ENCODE measurements at regions not wholly inside any gene's neighbourhood (a gene's known extent, or its start where the extent isn't known, plus 50 kb on each side); places are given as distances from the start of the nearest gene placed in this dataset.

- Histone ChIP-seq H3K36me3 (no peaks in the 10 kb centered on the region), H3K4me1 (peaks cover 36% of the 10 kb centered on the region), H2AFZ (replicated peaks) (peak overlapping the region; percentile 74), H3K9me3 (ENCODE audit: low read depth) (no peaks in the 10 kb centered on the region), H3K9ac (no peak overlapping the region), H3K4me2 (peak overlapping the region; percentile 43), H4K20me1 (ENCODE audit: low read depth) (no peaks in the 10 kb centered on the region), H3K4me3 (no peak overlapping the region), H3K27ac (peak overlapping the region; percentile 51), H3K27me3 (no peaks in the 10 kb centered on the region), H3K79me2 (ENCODE audit: low read depth) (no peaks in the 10 kb centered on the region), H3F3A (ENCODE audit: low read depth) (peaks cover 23% of the 10 kb centered on the region)
- H3K4me3 Mint-ChIP-seq: no peak overlapping the region
- peak; percentile 25 for DNase-seq (ENCODE audit: low spot score)
- peaks cover 2% of the 10 kb centered on the region for H3K36me3 Mint-ChIP-seq
- TF ChIP-seq EZH2phosphoT487 (IDR thresholded peaks at IDR 0.05) (no peak), EZH2 (IDR thresholded peaks at IDR 0.05) (no peak), CTCF (IDR thresholded peaks at IDR 0.05) (no peak)
- peaks cover 32% of the 10 kb centered on the region for H3K9me3 Mint-ChIP-seq
- H3K27me3 Mint-ChIP-seq (ENCODE audit: insufficient read depth, low read depth): peaks cover 7% of the 10 kb centered on the region
- H3K4me1 Mint-ChIP-seq: peaks cover 20% of the 10 kb centered on the region
- H3K27ac Mint-ChIP-seq: peak overlapping the region; percentile 54
These were observed 483.0 kb upstream of the CCDC196 start for GRCh38 chr14:66003082-66003730.

GRCh38 chr14:66005900-66006434 is 480.2 kb upstream of the CCDC196 start:
- Mint-ChIP-seq H3K4me3 (no peak overlapping the region), H3K9me3 (peaks cover 15% of the 10 kb centered on the region), H3K27me3 (ENCODE audit: insufficient read depth, low read depth) (peaks cover 10% of the 10 kb centered on the region), H3K4me1 (peaks cover 32% of the 10 kb centered on the region), H3K27ac (no peak overlapping the region), H3K36me3 (no peaks in the 10 kb centered on the region)
- H3K36me3 ChIP-seq: no peaks in the 10 kb centered on the region
- peak overlapping the region; percentile 92 for H2AFZ ChIP-seq (replicated peaks)
- no peak for DNase-seq (ENCODE audit: low spot score)
- H3K27ac ChIP-seq: no peak overlapping the region
- no peak overlapping the region for H3K9ac ChIP-seq
- no peaks in the 10 kb centered on the region for H3K79me2 ChIP-seq (ENCODE audit: low read depth)
- H3K9me3 ChIP-seq (ENCODE audit: low read depth): no peaks in the 10 kb centered on the region
- peak overlapping the region; percentile 16 for H3K4me2 ChIP-seq
- peaks cover 54% of the 10 kb centered on the region for H3K4me1 ChIP-seq
- H4K20me1 ChIP-seq (ENCODE audit: low read depth): no peaks in the 10 kb centered on the region
- no peak for TF ChIP-seq CTCF (IDR thresholded peaks at IDR 0.05)
- TF ChIP-seq EZH2phosphoT487 (IDR thresholded peaks at IDR 0.05): no peak
- no peak for TF ChIP-seq EZH2 (IDR thresholded peaks at IDR 0.05)
- no peaks in the 10 kb centered on the region for H3K27me3 ChIP-seq
- no peak overlapping the region for H3K4me3 ChIP-seq
- peaks cover 30% of the 10 kb centered on the region for H3F3A ChIP-seq (ENCODE audit: low read depth)

- no peak for DNase-seq (ENCODE audit: low spot score)
- Histone ChIP-seq H3K4me3 (no peak overlapping the region), H3K9ac (no peak overlapping the region), H3K9me3 (ENCODE audit: low read depth) (no peaks in the 10 kb centered on the region), H2AFZ (replicated peaks) (no peak overlapping the region), H3K4me2 (peak overlapping the region; percentile 1), H3K27ac (peak overlapping the region; percentile 48), H3F3A (ENCODE audit: low read depth) (peaks cover 19% of the 10 kb centered on the region), H4K20me1 (ENCODE audit: low read depth) (no peaks in the 10 kb centered on the region), H3K4me1 (peaks cover 41% of the 10 kb centered on the region), H3K27me3 (no peaks in the 10 kb centered on the region), H3K79me2 (ENCODE audit: low read depth) (no peaks in the 10 kb centered on the region), H3K36me3 (no peaks in the 10 kb centered on the region)
- no peaks in the 10 kb centered on the region for H3K36me3 Mint-ChIP-seq
- H3K9me3 Mint-ChIP-seq: peaks cover 19% of the 10 kb centered on the region
- H3K4me3 Mint-ChIP-seq: no peak overlapping the region
- peak overlapping the region; percentile 26 for H3K27ac Mint-ChIP-seq
- H3K27me3 Mint-ChIP-seq (ENCODE audit: insufficient read depth, low read depth): peaks cover 4% of the 10 kb centered on the region
- peaks cover 22% of the 10 kb centered on the region for H3K4me1 Mint-ChIP-seq
- TF ChIP-seq EZH2phosphoT487 (IDR thresholded peaks at IDR 0.05): no peak
- no peak for TF ChIP-seq CTCF (IDR thresholded peaks at IDR 0.05)
- TF ChIP-seq EZH2 (IDR thresholded peaks at IDR 0.05): no peak
These were observed 477.5 kb upstream of the CCDC196 start for GRCh38 chr14:66008631-66009030.

Measured in neural progenitor cell (in vitro differentiated cells).